GM23338 (cell line): ENCODE measurements at regions not wholly inside any gene's neighbourhood (a gene's known extent, or its start where the extent isn't known, plus 50 kb on each side); places are given as distances from the start of the nearest gene placed in this dataset.

Source experiments
- CREB1 ChIP-seq: fragments of 250-450 bp; sonication (Bioruptor Pico); IDR thresholded peaks from 2 replicates; pipeline ENCODE4 v1.5.0; 2020; ENCODE audit warnings: low read depth, mild to moderate bottlenecking, moderate library complexity
- CTCF ChIP-seq, 2 experiments: fragments of 200-600 bp in 1 of 2; sonication (generic) in 1 of 2; conservative IDR thresholded peaks; 2 replicates each; pipeline versions ENCODE4 v1.5.1 to v1.6.1; 2016 to 2017; ENCODE audit warnings: antibody characterized with exemption in 2 of 2, low read depth in 2 of 2, mild to moderate bottlenecking in 2 of 2, moderate library complexity in 1 of 2
- EZH2 ChIP-seq: fragments of 200-600 bp; sonication (generic); IDR thresholded peaks from one replicate; pipeline ENCODE4 v1.8.0; 2017; ENCODE audit warnings: antibody characterized with exemption, mild to moderate bottlenecking, low read depth; ENCODE audit not compliant: unreplicated experiment
- EZH2phosphoT487 ChIP-seq: fragments of 200-600 bp; sonication (generic); IDR thresholded peaks from one replicate; pipeline ENCODE4 v1.8.1; 2018; ENCODE audit warnings: antibody characterized with exemption; ENCODE audit not compliant: unreplicated experiment
- JUNB ChIP-seq: IDR thresholded peaks from one replicate; pipeline ENCODE4 v1.6.1; 2016; ENCODE audit warnings: antibody characterized with exemption; ENCODE audit not compliant: unreplicated experiment
- NANOG ChIP-seq: IDR thresholded peaks from 2 replicates; pipeline ENCODE4 v1.6.1; 2016; ENCODE audit warnings: antibody characterized with exemption, borderline replicate concordance
- POLR2AphosphoS5 ChIP-seq: IDR thresholded peaks from 2 replicates; pipeline ENCODE4 v1.6.1; 2016; ENCODE audit warnings: antibody characterized with exemption, low read depth
- REST ChIP-seq: IDR thresholded peaks from one replicate; pipeline ENCODE4 v1.6.1; 2018; ENCODE audit warnings: antibody characterized with exemption; ENCODE audit not compliant: unreplicated experiment

- TF ChIP-seq POLR2AphosphoS5 (no peak), CTCF (conservative IDR thresholded peaks at IDR 0.05; ENCODE audit: low read depth in 2 of 2) (no peak), EZH2 (no peak), CREB1 (CRISPR knock-in tag) (no peak), JUNB (no peak), REST (no peak), EZH2phosphoT487 (no peak), NANOG (no peak)
Observed at GRCh38 chr11:91303749-91304148, 920.9 kb upstream of the FAT3 start.
